Skeletal muscle tissue (tissue), 3 donors: ENCODE measurements at regions not wholly inside any gene's neighbourhood (a gene's known extent, or its start where the extent isn't known, plus 50 kb on each side); places are given as distances from the start of the nearest gene placed in this dataset.

ENCODE experiments used
- H3K27ac ChIP-seq: one replicate; pipeline ENCODE4 v1.7.0; 2013; ENCODE audit warnings: mild to moderate bottlenecking, low read depth, low read length, inconsistent platforms
- H3K27me3 ChIP-seq, 3 donors: one replicate each; pipeline ENCODE4 v1.7.0; 2013; ENCODE audit warnings: low read length in 3 of 3; ENCODE audit not compliant: control insufficient read depth in 3 of 3, insufficient read depth in 3 of 3
- H3K36me3 ChIP-seq, 3 donors: one replicate each; pipeline ENCODE4 v1.7.0; 2013; ENCODE audit warnings: low read length in 3 of 3; ENCODE audit not compliant: control insufficient read depth in 3 of 3, insufficient read depth in 3 of 3
- H3K4me1 ChIP-seq, 3 donors: one replicate each; pipeline ENCODE4 v1.7.0; 2013; ENCODE audit warnings: low read length in 3 of 3, mild to moderate bottlenecking in 3 of 3; ENCODE audit not compliant: control insufficient read depth in 3 of 3, insufficient read depth in 3 of 3
- H3K4me3 ChIP-seq, 3 donors: one replicate each; pipeline ENCODE4 v1.7.0; 2013; ENCODE audit warnings: low read length in 3 of 3
- H3K9ac ChIP-seq, 3 donors: one replicate each; pipeline ENCODE4 v1.7.0; 2013; ENCODE audit warnings: low read length in 3 of 3, mild to moderate bottlenecking in 3 of 3, moderate library complexity in 2 of 3, low read depth in 1 of 3
- H3K9me3 ChIP-seq, 3 donors: one replicate each; pipeline ENCODE4 v1.7.0; 2013; ENCODE audit warnings: low read length in 3 of 3; ENCODE audit not compliant: control insufficient read depth in 3 of 3
- donor health status: Osteomylitis.

DNA sequence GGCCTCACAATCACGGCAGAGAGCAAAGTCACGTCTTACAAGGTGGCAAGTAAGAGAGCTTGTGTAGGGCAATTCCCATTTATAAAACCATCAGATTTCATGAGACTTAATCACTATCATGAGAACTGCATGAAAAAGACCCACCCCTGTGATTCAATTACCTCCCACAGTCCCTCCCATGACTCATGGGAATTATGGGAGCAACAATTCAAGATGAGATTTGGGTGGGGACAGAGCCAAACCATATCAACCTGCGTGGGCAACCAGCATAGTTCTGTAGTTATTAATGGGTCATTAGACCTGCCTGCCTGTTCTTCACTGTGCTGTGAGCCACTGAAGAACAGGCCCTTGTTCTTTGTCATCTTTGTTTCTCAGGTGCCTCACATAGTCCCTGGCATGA is 593.7 kb upstream of the BOD1L1 start:
- Histone ChIP-seq H3K9ac (no peak overlapping the region), H3K9me3 (no peaks in the 10 kb centered on the region), H3K36me3 (no peaks in the 10 kb centered on the region), H3K27ac (no peak overlapping the region), H3K4me1 (no peaks in the 10 kb centered on the region), H3K27me3 (no peaks in the 10 kb centered on the region), H3K4me3 (no peak overlapping the region)

DNA sequence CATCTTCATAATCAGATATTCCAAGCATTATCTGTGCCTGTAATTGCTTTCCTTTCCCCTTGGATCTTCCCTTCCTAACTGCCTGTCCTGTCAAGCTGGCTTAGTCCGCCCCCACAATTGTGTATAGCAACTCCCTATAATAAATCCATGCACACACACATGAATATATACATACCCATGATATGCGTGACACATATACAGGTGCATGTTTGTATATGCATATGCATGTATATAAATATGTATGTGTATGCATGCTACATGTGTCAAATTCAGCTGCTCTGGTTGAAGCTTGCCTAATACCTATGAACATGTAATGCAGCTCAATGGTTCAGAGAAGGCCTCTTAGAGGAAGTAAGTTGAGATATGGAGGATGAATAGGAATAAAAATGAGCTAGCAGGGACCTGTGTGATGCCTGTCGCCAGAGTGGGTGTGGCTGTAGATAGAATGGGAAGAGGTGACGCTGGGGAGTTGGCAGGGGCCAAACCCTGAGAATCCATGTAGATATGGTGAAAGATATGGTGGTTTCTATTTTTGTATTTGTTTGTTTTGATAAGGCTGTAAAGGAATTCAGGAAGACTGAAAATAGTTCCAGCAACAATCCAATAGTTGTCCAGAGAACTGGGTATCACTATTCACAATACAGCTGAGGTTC is 595.0 kb upstream of the BOD1L1 start:
- Histone ChIP-seq H3K27ac (no peak overlapping the region), H3K9me3 (no peaks in the 10 kb centered on the region)

DNA sequence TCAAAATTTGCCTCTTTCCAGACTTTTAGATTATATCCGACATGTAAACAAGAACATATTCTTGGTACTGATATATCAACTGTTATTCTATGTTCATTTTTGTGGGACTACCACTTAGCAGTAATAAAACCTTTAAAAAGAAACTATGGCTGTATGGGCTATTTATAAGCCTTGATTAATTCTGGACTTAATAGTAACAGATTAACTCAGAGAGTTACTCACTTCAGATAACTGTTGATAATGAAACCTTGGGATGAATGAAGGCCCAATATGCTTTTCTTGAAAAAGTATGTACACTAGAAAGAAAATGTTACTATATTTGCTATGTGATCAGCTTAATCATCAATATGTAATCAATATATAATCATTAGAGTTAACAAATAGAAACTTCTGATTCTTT is 595.9 kb upstream of the BOD1L1 start:
- no peaks in the 10 kb centered on the region for H3K27me3 ChIP-seq
- H3K9me3 ChIP-seq = no peaks in the 10 kb centered on the region
- no peak overlapping the region for H3K4me3 ChIP-seq
- no peak overlapping the region for H3K9ac ChIP-seq
- no peak overlapping the region for H3K27ac ChIP-seq
- H3K36me3 ChIP-seq = no peaks in the 10 kb centered on the region
- H3K4me1 ChIP-seq = no peaks in the 10 kb centered on the region

More for the DNA sequence above, 595.0 kb upstream of the BOD1L1 start:
- H3K36me3 ChIP-seq = no peaks in the 10 kb centered on the region
- H3K4me3 ChIP-seq = no peak overlapping the region
- no peaks in the 10 kb centered on the region for H3K27me3 ChIP-seq
- no peak overlapping the region for H3K9ac ChIP-seq
- no peaks in the 10 kb centered on the region for H3K4me1 ChIP-seq

DNA sequence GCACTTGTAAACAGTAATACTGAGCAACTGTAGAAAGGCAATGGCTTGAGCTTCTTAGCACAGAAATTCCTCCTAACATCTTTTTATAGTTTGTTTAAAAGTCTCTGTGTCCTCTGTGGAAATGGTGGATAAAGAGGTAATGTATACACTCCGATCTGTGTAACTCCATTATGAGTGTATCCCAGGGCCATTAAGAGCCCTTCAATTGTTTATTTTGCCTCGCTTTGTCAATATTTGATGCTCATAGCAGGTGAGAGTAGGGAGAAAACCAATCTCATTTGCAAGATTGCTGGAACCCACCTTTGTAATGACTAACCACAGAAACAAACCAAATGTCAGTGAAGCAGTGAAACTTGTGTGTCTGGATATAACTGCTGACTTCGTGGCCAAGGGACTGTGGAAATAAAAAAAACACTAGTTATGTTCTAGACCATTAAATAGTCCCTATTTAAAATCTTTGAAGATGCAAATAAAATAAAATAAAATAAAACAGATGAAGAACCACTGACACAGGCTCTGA is 598.2 kb upstream of the BOD1L1 start:
- H3K27me3 ChIP-seq = no peaks in the 10 kb centered on the region

DNA sequence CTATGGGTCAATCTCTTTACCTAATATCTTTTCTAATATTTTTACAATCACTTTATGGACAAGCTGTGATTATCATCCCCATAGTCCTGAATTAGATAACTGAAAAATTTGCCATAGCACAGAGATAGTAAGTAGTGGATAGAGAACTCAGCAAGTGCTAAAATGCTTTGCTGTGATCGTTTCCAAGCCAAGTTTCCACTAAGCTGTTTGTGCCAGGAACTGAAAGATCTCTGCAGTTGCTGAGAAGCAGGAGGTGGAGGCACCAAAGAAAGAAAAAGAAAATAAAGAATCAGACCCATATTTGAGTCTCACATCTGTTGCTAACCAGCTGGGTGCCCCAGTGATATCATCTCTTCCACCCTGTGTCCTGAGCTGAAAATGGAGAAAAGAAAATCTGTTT is 605.6 kb upstream of the BOD1L1 start:
- Histone ChIP-seq H3K9ac (no peak overlapping the region), H3K27me3 (no peaks in the 10 kb centered on the region), H3K27ac (no peak overlapping the region), H3K36me3 (no peaks in the 10 kb centered on the region), H3K4me1 (no peaks in the 10 kb centered on the region), H3K9me3 (no peaks in the 10 kb centered on the region), H3K4me3 (no peak overlapping the region)

More for the DNA sequence above, 598.2 kb upstream of the BOD1L1 start:
- Histone ChIP-seq H3K36me3 (no peaks in the 10 kb centered on the region), H3K27ac (no peak overlapping the region), H3K9me3 (no peaks in the 10 kb centered on the region), H3K9ac (no peak overlapping the region), H3K4me1 (no peaks in the 10 kb centered on the region), H3K4me3 (no peak overlapping the region)

DNA sequence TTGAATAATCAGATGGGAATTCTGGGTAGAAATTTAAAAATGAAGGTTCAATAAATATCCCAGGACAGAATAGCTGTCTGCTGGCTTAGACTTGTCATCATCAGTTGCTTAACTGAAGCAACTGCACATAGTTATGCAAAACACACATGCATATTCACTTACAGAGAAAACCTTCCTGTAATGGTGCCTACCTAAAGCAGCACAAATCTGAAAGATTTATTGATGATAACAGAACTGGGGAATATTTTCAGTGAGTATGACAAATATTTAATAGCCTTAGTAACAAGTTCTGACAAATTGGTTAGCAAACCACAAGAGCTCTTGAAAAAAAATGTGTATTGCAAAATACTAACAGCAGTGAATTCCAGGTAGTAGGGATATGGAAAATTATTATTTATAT is 606.8 kb upstream of the BOD1L1 start:
- Histone ChIP-seq H3K36me3 (no peaks in the 10 kb centered on the region), H3K9ac (no peak overlapping the region), H3K27ac (no peak overlapping the region), H3K4me3 (no peak overlapping the region), H3K27me3 (no peaks in the 10 kb centered on the region), H3K4me1 (no peaks in the 10 kb centered on the region), H3K9me3 (no peaks in the 10 kb centered on the region)

DNA sequence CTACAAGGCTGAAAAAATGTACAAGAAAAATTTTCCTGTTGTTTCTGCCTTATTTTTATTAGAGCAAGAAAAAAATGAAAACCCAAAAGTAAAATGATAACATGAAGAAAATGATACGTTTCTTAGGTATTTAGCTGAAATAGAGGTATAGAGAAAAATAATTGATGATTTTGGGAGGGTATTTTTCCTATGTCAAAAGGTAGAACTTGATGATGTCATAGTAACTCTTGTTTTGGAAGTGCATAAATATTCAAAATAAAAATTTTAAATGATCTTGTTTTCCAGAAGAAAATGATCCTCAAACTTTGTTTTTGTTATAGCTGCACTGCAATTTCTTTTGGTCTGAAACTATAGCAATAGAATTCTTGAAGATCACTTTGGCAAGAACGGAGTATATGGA is 608.8 kb upstream of the BOD1L1 start:
- Histone ChIP-seq H3K9ac (no peak overlapping the region), H3K9me3 (no peaks in the 10 kb centered on the region), H3K4me1 (no peaks in the 10 kb centered on the region), H3K36me3 (no peaks in the 10 kb centered on the region), H3K27me3 (no peaks in the 10 kb centered on the region), H3K27ac (no peak overlapping the region), H3K4me3 (no peak overlapping the region)

DNA sequence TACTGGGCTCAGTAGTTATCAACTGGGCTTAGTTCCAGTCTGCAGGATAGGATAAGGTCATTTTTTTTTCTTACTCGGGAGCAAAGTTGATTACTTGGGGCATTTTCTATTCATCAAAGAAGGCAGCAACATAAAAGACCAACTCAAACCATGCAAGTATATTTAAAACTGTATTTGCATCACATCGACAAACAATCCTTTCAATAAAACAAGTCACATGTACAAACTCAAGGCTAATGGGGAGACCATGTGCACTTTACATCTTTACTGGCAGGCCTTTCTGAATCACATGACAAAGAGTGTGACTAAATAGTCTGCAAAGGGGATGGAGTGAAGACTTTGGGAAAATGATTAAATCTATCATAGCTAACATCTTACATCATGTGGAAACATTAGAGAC is 610.4 kb upstream of the BOD1L1 start:
- H3K27ac ChIP-seq = no peak overlapping the region
- no peaks in the 10 kb centered on the region for H3K9me3 ChIP-seq
- H3K4me3 ChIP-seq = no peak overlapping the region
- no peaks in the 10 kb centered on the region for H3K4me1 ChIP-seq
- H3K9ac ChIP-seq = no peak overlapping the region
- no peaks in the 10 kb centered on the region for H3K36me3 ChIP-seq
- H3K27me3 ChIP-seq = no peaks in the 10 kb centered on the region

DNA sequence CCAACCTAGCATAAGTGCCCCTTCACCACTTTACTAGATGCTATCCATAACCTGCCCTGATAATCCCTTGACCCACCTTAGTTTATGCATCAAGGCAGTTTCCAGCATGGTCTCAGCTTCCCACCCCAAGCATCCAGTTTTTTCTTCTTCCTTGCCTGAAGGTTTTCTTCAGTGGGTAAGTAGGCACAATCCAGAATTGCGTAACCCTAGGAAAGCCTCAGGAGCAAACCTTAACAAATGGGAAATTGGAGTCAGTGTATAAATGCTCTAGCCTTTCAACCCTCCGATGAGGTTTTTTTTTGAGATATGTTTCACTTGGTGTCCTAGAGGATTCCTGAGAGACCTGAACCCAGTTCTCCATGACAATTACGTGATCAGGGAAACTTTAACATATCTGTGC is 614.0 kb upstream of the BOD1L1 start:
- no peak overlapping the region for H3K9ac ChIP-seq
- H3K36me3 ChIP-seq = no peaks in the 10 kb centered on the region
- H3K27ac ChIP-seq = no peak overlapping the region
- H3K4me1 ChIP-seq = no peaks in the 10 kb centered on the region
- no peaks in the 10 kb centered on the region for H3K9me3 ChIP-seq
- no peaks in the 10 kb centered on the region for H3K27me3 ChIP-seq
- no peak overlapping the region for H3K4me3 ChIP-seq

DNA sequence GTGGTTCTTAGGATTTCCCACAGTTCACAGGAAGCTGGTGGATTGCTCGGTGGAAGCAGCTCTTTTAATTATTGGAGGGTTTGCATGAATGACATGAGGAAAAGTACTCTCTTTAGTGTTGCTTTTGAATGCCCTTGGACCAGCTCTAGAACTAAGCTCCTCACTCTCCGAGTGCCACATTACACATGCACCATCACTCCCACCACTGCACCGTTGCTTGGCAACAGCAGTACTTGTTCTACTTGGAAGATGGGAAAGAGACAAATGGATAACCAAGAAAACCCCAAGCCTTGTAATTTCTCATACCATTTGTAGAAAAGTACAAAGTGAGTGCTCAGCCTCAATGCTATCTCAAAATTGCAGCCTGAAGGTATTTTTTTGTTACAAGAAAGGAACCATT is 620.2 kb upstream of the BOD1L1 start:
- H3K9ac ChIP-seq = no peak overlapping the region
- H3K36me3 ChIP-seq = no peaks in the 10 kb centered on the region
- H3K4me1 ChIP-seq = no peaks in the 10 kb centered on the region
- no peaks in the 10 kb centered on the region for H3K9me3 ChIP-seq
- no peaks in the 10 kb centered on the region for H3K27me3 ChIP-seq
- no peak overlapping the region for H3K4me3 ChIP-seq
- H3K27ac ChIP-seq = no peak overlapping the region
